Large intestine (tissue), 3 donors: ENCODE measurements at regions not wholly inside any gene's neighbourhood (a gene's known extent, or its start where the extent isn't known, plus 50 kb on each side); places are given as distances from the start of the nearest gene placed in this dataset.

Experiments
- DNase-seq, 2 donors: peaks; one replicate each; pipeline versions ENCODE4 v3.0.0 to v3.0.0-alpha.2; 2013
- H3K27ac ChIP-seq: one replicate; pipeline ENCODE4 v1.5.1; 2013; ENCODE audit warnings: low read length
- H3K27me3 ChIP-seq: 2 replicates; pipeline ENCODE4 v1.6.1; 2013; ENCODE audit warnings: low read length; ENCODE audit not compliant: control insufficient read depth, insufficient read depth
- H3K36me3 ChIP-seq: 2 replicates; pipeline ENCODE4 v1.6.1; 2013; ENCODE audit warnings: low read length; ENCODE audit not compliant: control insufficient read depth, insufficient read depth
- H3K4me1 ChIP-seq: one replicate; pipeline ENCODE4 v1.6.1; 2013; ENCODE audit warnings: low read length; ENCODE audit not compliant: control insufficient read depth, insufficient read depth
- H3K4me3 ChIP-seq: one replicate; pipeline ENCODE4 v1.5.1; 2013; ENCODE audit warnings: low read length
- H3K9me3 ChIP-seq: one replicate; pipeline ENCODE4 v1.6.1; 2013; ENCODE audit warnings: mild to moderate bottlenecking, low read depth, low read length, moderate library complexity; ENCODE audit not compliant: control insufficient read depth
- WGBS: methylation state at CpG from one replicate; pipeline ENCODE4 v1.1.5; 2013; ENCODE audit warnings: low lambda C conversion rate; ENCODE audit not compliant: insufficient coverage; 5-methylcytosine and 5-hydroxymethylcytosine counted together

GRCh38 chr12:127457726-127458125, 809.2 kb upstream of the TMEM132C start:
- Histone ChIP-seq H3K4me3 (no peak overlapping the region), H3K4me1 (peaks cover 9% of the 10 kb centered on the region), H3K9me3 (no peaks in the 10 kb centered on the region), H3K27ac (no peak overlapping the region), H3K36me3 (no peaks in the 10 kb centered on the region), H3K27me3 (peaks cover 26% of the 10 kb centered on the region)
- DNase-seq: no peak
- WGBS: 100% methylated on average over 2 of the region's 5 CpGs

- no peaks in the 10 kb centered on the region for H3K9me3 ChIP-seq
- no peak overlapping the region for H3K4me3 ChIP-seq
- no peaks in the 10 kb centered on the region for H3K36me3 ChIP-seq
- H3K27me3 ChIP-seq: peaks cover 23% of the 10 kb centered on the region
- H3K27ac ChIP-seq: no peak overlapping the region
- no peak for DNase-seq
- WGBS: no CpG with 5 or more reads among the region's 2 CpGs
- H3K4me1 ChIP-seq: peaks cover 9% of the 10 kb centered on the region
Measured at GRCh38 chr12:127459166-127459565, 807.8 kb upstream of the TMEM132C start.

GRCh38 chr12:127459687-127460086, 807.3 kb upstream of the TMEM132C start:
- no peak overlapping the region for H3K4me3 ChIP-seq
- no peaks in the 10 kb centered on the region for H3K9me3 ChIP-seq
- no peaks in the 10 kb centered on the region for H3K36me3 ChIP-seq
- no peak for DNase-seq
- no CpG with 5 or more reads among the region's 6 CpGs for WGBS
- peaks cover 18% of the 10 kb centered on the region for H3K27me3 ChIP-seq
- H3K27ac ChIP-seq: no peak overlapping the region
- H3K4me1 ChIP-seq: peaks cover 8% of the 10 kb centered on the region

- WGBS: no CpG with 5 or more reads among the region's 1 CpG
- Histone ChIP-seq H3K27me3 (no peaks in the 10 kb centered on the region), H3K27ac (no peak overlapping the region)
Measured at GRCh38 chr12:127463237-127463636, 803.7 kb upstream of the TMEM132C start.

GRCh38 chr12:127469331-127469730, 797.6 kb upstream of the TMEM132C start:
- Histone ChIP-seq H3K4me1 (no peaks in the 10 kb centered on the region), H3K27ac (no peak overlapping the region), H3K36me3 (no peaks in the 10 kb centered on the region), H3K4me3 (no peak overlapping the region), H3K9me3 (no peaks in the 10 kb centered on the region), H3K27me3 (no peaks in the 10 kb centered on the region)
- no CpG with 5 or more reads among the region's 1 CpG for WGBS
- DNase-seq: no peak

More at GRCh38 chr12:127463237-127463636, 803.7 kb upstream of the TMEM132C start:
- Histone ChIP-seq H3K36me3 (no peaks in the 10 kb centered on the region), H3K9me3 (no peaks in the 10 kb centered on the region), H3K4me1 (no peaks in the 10 kb centered on the region), H3K4me3 (no peak overlapping the region)
- DNase-seq: no peak

- no peak for DNase-seq
- WGBS: 100% methylated on average over 3 of the region's 6 CpGs
Measured at GRCh38 chr12:127473766-127474165, 793.2 kb upstream of the TMEM132C start.

GRCh38 chr12:127479256-127479655, 787.7 kb upstream of the TMEM132C start:
- DNase-seq: no peak
- H3K4me1 ChIP-seq: peaks cover 2% of the 10 kb centered on the region
- no peaks in the 10 kb centered on the region for H3K36me3 ChIP-seq
- H3K27me3 ChIP-seq: no peaks in the 10 kb centered on the region
- no peak overlapping the region for H3K4me3 ChIP-seq
- H3K9me3 ChIP-seq: no peaks in the 10 kb centered on the region
- H3K27ac ChIP-seq: no peak overlapping the region
- WGBS: no CpG with 5 or more reads among the region's 5 CpGs

More at GRCh38 chr12:127473766-127474165, 793.2 kb upstream of the TMEM132C start:
- H3K36me3 ChIP-seq: no peaks in the 10 kb centered on the region
- no peaks in the 10 kb centered on the region for H3K27me3 ChIP-seq
- no peak overlapping the region for H3K27ac ChIP-seq
- no peaks in the 10 kb centered on the region for H3K4me1 ChIP-seq
- no peaks in the 10 kb centered on the region for H3K9me3 ChIP-seq
- no peak overlapping the region for H3K4me3 ChIP-seq

GRCh38 chr12:127480775-127481314, 786.1 kb upstream of the TMEM132C start:
- no peaks in the 10 kb centered on the region for H3K27me3 ChIP-seq
- H3K4me1 ChIP-seq: peaks cover 2% of the 10 kb centered on the region
- no CpG with 5 or more reads among the region's 5 CpGs for WGBS
- DNase-seq: peak in 1 of 2 donors; percentile 39
- H3K27ac ChIP-seq: no peak overlapping the region
- no peaks in the 10 kb centered on the region for H3K9me3 ChIP-seq
- no peak overlapping the region for H3K4me3 ChIP-seq
- no peaks in the 10 kb centered on the region for H3K36me3 ChIP-seq

- WGBS: no CpG with 5 or more reads among the region's 11 CpGs
- no peak overlapping the region for H3K27ac ChIP-seq
- no peak for DNase-seq
- no peaks in the 10 kb centered on the region for H3K9me3 ChIP-seq
- no peaks in the 10 kb centered on the region for H3K36me3 ChIP-seq
- no peak overlapping the region for H3K4me3 ChIP-seq
- H3K4me1 ChIP-seq: peaks cover 2% of the 10 kb centered on the region
- H3K27me3 ChIP-seq: no peaks in the 10 kb centered on the region
Measured at GRCh38 chr12:127482950-127483349, 784.0 kb upstream of the TMEM132C start.

GRCh38 chr12:127485528-127485927, 781.4 kb upstream of the TMEM132C start:
- Histone ChIP-seq H3K27ac (no peak overlapping the region), H3K4me3 (no peak overlapping the region), H3K4me1 (peaks cover 12% of the 10 kb centered on the region), H3K27me3 (no peaks in the 10 kb centered on the region), H3K9me3 (no peaks in the 10 kb centered on the region), H3K36me3 (no peaks in the 10 kb centered on the region)
- DNase-seq: peak; percentile 24 to 39
- WGBS: no CpG with 5 or more reads among the region's 4 CpGs

- Histone ChIP-seq H3K9me3 (no peaks in the 10 kb centered on the region), H3K36me3 (no peaks in the 10 kb centered on the region), H3K4me1 (peaks cover 9% of the 10 kb centered on the region), H3K4me3 (no peak overlapping the region), H3K27ac (no peak overlapping the region), H3K27me3 (no peaks in the 10 kb centered on the region)
- WGBS: 83% methylated on average over 1 of the region's 1 CpG
- no peak for DNase-seq
Measured at GRCh38 chr12:127487031-127487430, 779.9 kb upstream of the TMEM132C start.
